ENCODE measurements at regions not wholly inside any gene's neighbourhood (a gene's known extent, or its start where the extent isn't known, plus 50 kb on each side); places are given as distances from the start of the nearest gene placed in this dataset.

DNA sequence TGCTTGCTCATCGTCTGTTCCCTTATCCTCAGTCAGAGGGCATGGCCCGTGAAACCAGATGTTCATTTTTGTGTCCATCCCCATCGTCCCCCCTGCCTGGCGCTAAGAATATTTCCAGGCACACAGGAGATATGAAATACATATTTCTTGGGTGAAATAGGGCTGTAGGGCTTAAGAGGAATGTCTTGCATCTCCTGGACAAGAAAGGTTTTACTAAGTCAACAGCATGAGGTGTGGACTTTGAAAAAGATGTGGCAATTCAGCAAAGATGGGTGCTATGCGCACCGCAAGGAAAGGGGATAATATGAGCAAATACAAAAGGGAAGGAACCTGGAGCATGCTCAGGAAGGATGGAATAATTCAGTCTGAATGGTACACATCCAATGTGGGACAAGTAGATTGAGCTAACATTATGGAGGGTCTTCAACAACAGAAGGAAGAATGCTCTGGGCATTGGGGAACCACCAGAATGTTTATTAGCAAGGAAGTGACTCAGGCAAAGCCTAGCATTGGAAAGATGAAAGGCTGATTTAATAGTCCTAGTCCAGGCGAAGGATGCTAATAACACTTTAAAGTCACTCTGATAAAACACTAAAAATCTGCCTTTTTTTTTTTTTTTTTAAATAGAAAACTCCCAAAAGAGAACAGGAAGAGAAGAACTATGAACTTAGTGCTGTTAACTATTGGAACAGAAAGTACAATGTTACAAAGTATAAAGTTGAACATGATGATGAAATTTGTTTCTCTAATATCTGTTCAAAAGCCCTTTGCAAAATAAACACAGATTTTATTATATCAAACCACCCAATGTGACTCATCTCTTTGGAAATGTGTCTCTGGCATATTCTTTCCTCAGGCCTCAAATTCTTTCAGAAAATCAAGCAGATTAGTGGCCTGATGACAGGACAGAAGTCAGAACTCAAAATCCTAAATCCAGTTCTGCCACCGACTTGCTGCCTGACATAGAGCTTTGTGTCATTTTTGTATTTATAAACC lies 449.5 kb downstream of the BCAT1 start:
- TF ChIP-seq, protein P1, sequence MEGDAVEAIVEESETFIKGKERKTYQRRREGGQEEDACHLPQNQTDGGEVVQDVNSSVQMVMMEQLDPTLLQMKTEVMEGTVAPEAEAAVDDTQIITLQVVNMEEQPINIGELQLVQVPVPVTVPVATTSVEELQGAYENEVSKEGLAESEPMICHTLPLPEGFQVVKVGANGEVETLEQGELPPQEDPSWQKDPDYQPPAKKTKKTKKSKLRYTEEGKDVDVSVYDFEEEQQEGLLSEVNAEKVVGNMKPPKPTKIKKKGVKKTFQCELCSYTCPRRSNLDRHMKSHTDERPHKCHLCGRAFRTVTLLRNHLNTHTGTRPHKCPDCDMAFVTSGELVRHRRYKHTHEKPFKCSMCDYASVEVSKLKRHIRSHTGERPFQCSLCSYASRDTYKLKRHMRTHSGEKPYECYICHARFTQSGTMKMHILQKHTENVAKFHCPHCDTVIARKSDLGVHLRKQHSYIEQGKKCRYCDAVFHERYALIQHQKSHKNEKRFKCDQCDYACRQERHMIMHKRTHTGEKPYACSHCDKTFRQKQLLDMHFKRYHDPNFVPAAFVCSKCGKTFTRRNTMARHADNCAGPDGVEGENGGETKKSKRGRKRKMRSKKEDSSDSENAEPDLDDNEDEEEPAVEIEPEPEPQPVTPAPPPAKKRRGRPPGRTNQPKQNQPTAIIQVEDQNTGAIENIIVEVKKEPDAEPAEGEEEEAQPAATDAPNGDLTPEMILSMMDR (IDR thresholded peaks at IDR 0.05; ENCODE audit: extremely low read depth, insufficient read depth, missing control alignments): no peak
- DNase-seq (ENCODE audit: low spot score): no peak
- in situ Hi-C loops (cut with MboI; ENCODE audit: low pct_unique_long_range_greater_than_20kb, low sequenced_read_pairs, unreplicated experiment): no loop called here

GRCh38 chr12:24496755-24497154 lies 452.1 kb downstream of the BCAT1 start:
- TF ChIP-seq, protein P1 (IDR thresholded peaks at IDR 0.05; ENCODE audit: extremely low read depth, insufficient read depth, missing control alignments): no peak
- no peak for DNase-seq (ENCODE audit: low spot score)
- in situ Hi-C loops (cut with MboI; ENCODE audit: low pct_unique_long_range_greater_than_20kb, low sequenced_read_pairs, unreplicated experiment): no loop called here

DNA sequence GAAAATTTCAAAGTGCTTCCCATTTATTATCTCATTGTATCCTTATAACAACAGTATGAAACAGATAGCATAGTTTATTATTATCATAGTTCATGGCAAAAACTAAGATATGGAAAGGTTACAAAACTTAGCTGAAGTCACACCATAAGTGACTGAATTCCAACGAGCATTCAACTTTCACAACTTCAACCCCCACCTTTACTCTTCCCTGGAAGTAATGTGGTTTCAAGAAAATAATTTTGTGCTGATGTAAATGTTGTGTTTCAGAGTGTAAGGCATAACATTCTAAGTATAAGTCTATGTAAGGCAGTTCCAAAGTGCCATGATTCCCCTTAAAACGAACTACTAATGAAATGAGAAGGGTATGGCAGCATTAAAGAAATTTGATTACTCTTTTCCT lies 454.5 kb downstream of the BCAT1 start:
- in situ Hi-C loops (cut with MboI; ENCODE audit: low pct_unique_long_range_greater_than_20kb, low sequenced_read_pairs, unreplicated experiment): no loop called here
- TF ChIP-seq, protein P1 (IDR thresholded peaks at IDR 0.05; ENCODE audit: extremely low read depth, insufficient read depth, missing control alignments): no peak
- DNase-seq (ENCODE audit: low spot score): no peak

- no peak for DNase-seq (ENCODE audit: low spot score)
These were observed 456.9 kb downstream of the BCAT1 start for GRCh38 chr12:24491968-24492367.

DNA sequence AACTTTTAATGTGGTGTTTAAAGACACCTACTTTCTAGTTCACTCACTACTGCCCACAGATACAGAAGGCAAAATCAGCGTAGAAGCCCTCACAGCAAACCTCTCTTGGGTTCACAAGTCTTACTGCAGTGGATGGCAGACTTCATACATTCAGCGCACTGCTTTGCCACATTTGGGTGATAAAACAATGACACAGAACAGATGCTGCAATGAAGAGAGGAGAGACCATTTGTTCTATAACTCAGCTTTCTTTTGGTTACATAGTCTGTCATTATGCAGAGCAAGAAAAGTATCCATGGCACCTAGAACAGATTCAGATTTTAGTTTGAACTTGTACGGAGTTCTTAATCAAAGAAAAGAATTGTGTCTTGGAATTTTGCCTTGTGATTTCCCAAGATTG lies 459.0 kb downstream of the BCAT1 start:
- TF ChIP-seq, protein P1 (IDR thresholded peaks at IDR 0.05; ENCODE audit: extremely low read depth, insufficient read depth, missing control alignments): no peak
- in situ Hi-C loops (cut with MboI; ENCODE audit: low pct_unique_long_range_greater_than_20kb, low sequenced_read_pairs, unreplicated experiment): no loop called here
- DNase-seq (ENCODE audit: low spot score): no peak

More at GRCh38 chr12:24491968-24492367, 456.9 kb downstream of the BCAT1 start:
- TF ChIP-seq, protein P1 (IDR thresholded peaks at IDR 0.05; ENCODE audit: extremely low read depth, insufficient read depth, missing control alignments): no peak
- in situ Hi-C loops (cut with MboI; ENCODE audit: low pct_unique_long_range_greater_than_20kb, low sequenced_read_pairs, unreplicated experiment): no loop called here

- in situ Hi-C loops (cut with MboI; ENCODE audit: low pct_unique_long_range_greater_than_20kb, low sequenced_read_pairs, unreplicated experiment): no loop called here
- DNase-seq (ENCODE audit: low spot score): no peak
These were observed 459.8 kb downstream of the BCAT1 start for GRCh38 chr12:24488906-24489619.

More at GRCh38 chr12:24488906-24489619, 459.8 kb downstream of the BCAT1 start:
- TF ChIP-seq, protein P1 (IDR thresholded peaks at IDR 0.05; ENCODE audit: extremely low read depth, insufficient read depth, missing control alignments): no peak

Measured in GM13977 (cell line).